ENCODE measurements at regions not wholly inside any gene's neighbourhood (a gene's known extent, or its start where the extent isn't known, plus 50 kb on each side); places are given as distances from the start of the nearest gene placed in this dataset.
"Not testable (repeated sequence)": the region's sequence is repeated elsewhere in the genome, so short reads cannot be mapped to it uniquely, and the experiment has no call there.

GRCh38 chr7:65519751-65520150 is 146.1 kb downstream of the ZNF92 start:
- not testable (repeated sequence) for DNase-seq

GRCh38 chr7:65545465-65546161 is 172.0 kb downstream of the ZNF92 start:
- not testable (repeated sequence) for DNase-seq

GRCh38 chr7:65549589-65550443 is 176.2 kb downstream of the ZNF92 start:
- DNase-seq = not testable (repeated sequence)

- DNase-seq = not testable (repeated sequence)
Observed at GRCh38 chr7:65550444-65550809, 176.8 kb downstream of the ZNF92 start.

- not testable (repeated sequence) for DNase-seq
Observed at GRCh38 chr7:65551042-65551441, 177.4 kb downstream of the ZNF92 start.

GRCh38 chr7:65554553-65555476 is 181.2 kb downstream of the ZNF92 start:
- not testable (repeated sequence) for DNase-seq

- DNase-seq = not testable (repeated sequence)
Observed at GRCh38 chr7:65558584-65558983, 184.9 kb downstream of the ZNF92 start.

GRCh38 chr7:65561786-65562372 is 188.2 kb downstream of the ZNF92 start:
- not testable (repeated sequence) for DNase-seq

GRCh38 chr7:65562522-65562921 is 188.9 kb downstream of the ZNF92 start:
- DNase-seq = not testable (repeated sequence)

- DNase-seq = not testable (repeated sequence)
Observed at GRCh38 chr7:65563333-65563732, 189.7 kb downstream of the ZNF92 start.

GRCh38 chr7:65568226-65568625 is 194.6 kb downstream of the ZNF92 start:
- not testable (repeated sequence) for DNase-seq

- DNase-seq = not testable (repeated sequence)
Observed at GRCh38 chr7:65570990-65571389, 197.3 kb downstream of the ZNF92 start.

GRCh38 chr7:65572581-65572980 is 198.9 kb downstream of the ZNF92 start:
- DNase-seq = not testable (repeated sequence)

- not testable (repeated sequence) for DNase-seq
Observed at GRCh38 chr7:65576370-65576769, 202.7 kb downstream of the ZNF92 start.

GRCh38 chr7:65582518-65583119 is 209.0 kb downstream of the ZNF92 start:
- not testable (repeated sequence) for DNase-seq

GRCh38 chr7:65602495-65602894 is 228.8 kb downstream of the ZNF92 start:
- DNase-seq = not testable (repeated sequence)

GRCh38 chr7:65609131-65609530 is 235.5 kb downstream of the ZNF92 start:
- DNase-seq = no peak

- not testable (repeated sequence) for DNase-seq
Observed at GRCh38 chr7:65613644-65614289, 240.1 kb downstream of the ZNF92 start.

- not testable (repeated sequence) for DNase-seq
Observed at GRCh38 chr7:65616111-65616510, 242.5 kb downstream of the ZNF92 start.

GRCh38 chr7:65620216-65620615 is 246.6 kb downstream of the ZNF92 start:
- not testable (repeated sequence) for DNase-seq

GRCh38 chr7:65621580-65622201 is 248.0 kb downstream of the ZNF92 start:
- not testable (repeated sequence) for DNase-seq

Data from GOT3 (cell line).